Right lobe of liver (tissue), 6 donors: ENCODE measurements at regions not wholly inside any gene's neighbourhood (a gene's known extent, or its start where the extent isn't known, plus 50 kb on each side); places are given as distances from the start of the nearest gene placed in this dataset.

ENCODE experiments used
- ATAC-seq, 4 donors: fragments of 200-7000 bp; cut with Tn5 transposase; one replicate each; pipeline ENCODE4 v1.9.1; 2020; ENCODE audit warnings: mild to moderate bottlenecking in 4 of 4, moderate library complexity in 4 of 4
- DNase-seq, 3 donors: peaks; one replicate each; pipeline ENCODE4 v3.0.0-alpha.2; 2020
- H3K27ac ChIP-seq, 3 donors: fragments of 200-600 bp; one replicate each; pipeline ENCODE4 v1.8.0; 2022
- H3K27me3 ChIP-seq, 2 donors: fragments of 200-600 bp; one replicate each; pipeline ENCODE4 v1.8.0; 2022
- H3K36me3 ChIP-seq, 4 donors: fragments of 200-600 bp; sonication (generic) in 1 of 4; one replicate each; pipeline versions ENCODE4 v1.5.1 to v1.8.0; 2017 to 2022; ENCODE audit warnings: control low read depth in 1 of 4
- H3K4me1 ChIP-seq, 4 donors: fragments of 200-600 bp; sonication (generic) in 1 of 4; one replicate each; pipeline versions ENCODE4 v1.5.1 to v1.8.0; 2017 to 2022; ENCODE audit warnings: control low read depth in 1 of 4
- H3K4me3 ChIP-seq, 3 donors: fragments of 200-600 bp; one replicate each; pipeline ENCODE4 v1.8.0; 2022
- H3K9me3 ChIP-seq, 4 donors: fragments of 200-600 bp; sonication (generic) in 1 of 4; one replicate each; pipeline versions ENCODE4 v1.5.1 to v1.8.0; 2017 to 2022; ENCODE audit warnings: control low read depth in 1 of 4
- CTCF ChIP-seq, 4 donors: fragments of 200-600 bp in 3 of 4; fragments of 450-650 bp in 1 of 4; IDR thresholded peaks; one replicate each; pipeline versions ENCODE4 v1.5.1 to v1.8.0; 2016 to 2022; ENCODE audit warnings: antibody characterized with exemption in 4 of 4, mild to moderate bottlenecking in 2 of 4
- POLR2A ChIP-seq: fragments of 450-650 bp; IDR thresholded peaks from one replicate; pipeline ENCODE4 v1.6.1; 2017; ENCODE audit warnings: antibody characterized with exemption, mild to moderate bottlenecking
- WGBS: methylation state at CpG from one replicate; pipeline ENCODE4 v1.1.6; 2018; ENCODE audit warnings: low coverage, low lambda C conversion rate; ENCODE audit not compliant: insufficient coverage; ENCODE audit errors: missing lambda C conversion rate; 5-methylcytosine and 5-hydroxymethylcytosine counted together
- intact Hi-C, 2 donors: fragments of 100-400 bp; cut with DNase I; formaldehyde crosslinking; loops; one replicate each; pipeline versions ENCODE4 v1.11.2 to v1.14.1; 2022
- donor health status: DM: no; HTN: yes; CAD: no.
- donor health status: DM: no; HTN: no; CAD: no.
- donor health status: DM: no; HTN: no; CAD: no.
- donor health status: DM: no; HTN: yes; CAD: no.
- donor health status: DM: no; HTN: yes; CAD: no.

- TF ChIP-seq CTCF (IDR thresholded peaks at IDR 0.05) (no peak), POLR2A (no peak)
- Histone ChIP-seq H3K4me1 (peaks cover 0 to 19% (median 6%) of the 10 kb centered on the region in 4 donors), H3K27ac (no peak overlapping the region), H3K27me3 (no peaks in the 10 kb centered on the region), H3K36me3 (no peaks in the 10 kb centered on the region), H3K9me3 (peaks cover 0 to under 1% (median 0%) of the 10 kb centered on the region in 4 donors), H3K4me3 (no peak overlapping the region)
- intact Hi-C loops: no loop called here
- WGBS: 41% methylated on average over 3 of the region's 3 CpGs
- ATAC-seq (no peak), DNase-seq (no peak)
Measured at GRCh38 chr22:22974156-22974555, 86.5 kb downstream of the IGLL5 start.

DNA sequence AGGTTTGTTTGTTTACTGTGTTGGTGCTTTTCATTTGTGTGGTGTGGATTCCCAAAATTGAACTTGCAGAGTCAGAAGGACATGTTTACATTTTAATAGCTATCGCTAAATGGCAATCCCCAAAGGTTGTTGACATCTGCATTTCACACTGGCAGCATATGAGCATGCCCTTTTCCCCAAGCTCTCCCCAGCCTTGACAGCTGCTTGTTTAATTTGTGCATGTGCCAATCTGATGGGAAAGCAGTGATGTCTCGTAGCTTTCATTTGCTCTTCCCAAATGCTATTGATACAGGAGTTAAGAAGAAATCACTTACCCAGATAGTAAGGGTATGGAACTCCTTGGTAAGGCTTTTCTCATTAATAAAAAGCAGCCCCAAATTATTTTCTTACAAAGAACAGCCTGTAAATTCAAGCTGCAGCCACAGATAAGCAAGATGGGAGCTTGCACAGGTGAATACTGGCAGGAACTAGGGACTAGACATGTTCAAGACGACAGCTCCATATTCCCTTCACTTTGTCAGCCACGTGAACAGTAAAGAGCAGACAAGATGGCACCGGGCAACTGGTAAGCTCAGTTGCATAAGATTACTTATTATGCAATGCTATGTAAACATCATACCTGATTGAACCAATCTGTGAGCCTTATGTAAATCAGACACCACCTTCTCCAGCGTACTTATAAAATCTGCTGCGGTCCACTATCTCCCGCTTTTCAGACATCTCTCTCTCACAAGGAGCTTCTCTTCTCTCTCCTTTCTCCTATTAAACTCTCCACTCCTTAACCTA lies 87.4 kb downstream of the IGLL5 start:
- no peak for TF ChIP-seq CTCF (IDR thresholded peaks at IDR 0.05)
- TF ChIP-seq POLR2A: peak; percentile 21
- 25% methylated on average over 8 of the region's 8 CpGs for WGBS
- Histone ChIP-seq H3K4me3 (no peak overlapping the region), H3K27me3 (no peaks in the 10 kb centered on the region), H3K4me1 (peaks cover 0 to 19% (median 6%) of the 10 kb centered on the region in 4 donors), H3K36me3 (no peaks in the 10 kb centered on the region), H3K27ac (peak overlapping the region in 2 of 3 donors; percentile 22 to 53), H3K9me3 (peaks cover 0 to 9% (median 2%) of the 10 kb centered on the region in 4 donors)
- ATAC-seq: peak; percentile 88 to 96 (median 92)
- intact Hi-C loops: no loop called here
- peak in 1 of 3 donors; percentile 78 for DNase-seq

DNA sequence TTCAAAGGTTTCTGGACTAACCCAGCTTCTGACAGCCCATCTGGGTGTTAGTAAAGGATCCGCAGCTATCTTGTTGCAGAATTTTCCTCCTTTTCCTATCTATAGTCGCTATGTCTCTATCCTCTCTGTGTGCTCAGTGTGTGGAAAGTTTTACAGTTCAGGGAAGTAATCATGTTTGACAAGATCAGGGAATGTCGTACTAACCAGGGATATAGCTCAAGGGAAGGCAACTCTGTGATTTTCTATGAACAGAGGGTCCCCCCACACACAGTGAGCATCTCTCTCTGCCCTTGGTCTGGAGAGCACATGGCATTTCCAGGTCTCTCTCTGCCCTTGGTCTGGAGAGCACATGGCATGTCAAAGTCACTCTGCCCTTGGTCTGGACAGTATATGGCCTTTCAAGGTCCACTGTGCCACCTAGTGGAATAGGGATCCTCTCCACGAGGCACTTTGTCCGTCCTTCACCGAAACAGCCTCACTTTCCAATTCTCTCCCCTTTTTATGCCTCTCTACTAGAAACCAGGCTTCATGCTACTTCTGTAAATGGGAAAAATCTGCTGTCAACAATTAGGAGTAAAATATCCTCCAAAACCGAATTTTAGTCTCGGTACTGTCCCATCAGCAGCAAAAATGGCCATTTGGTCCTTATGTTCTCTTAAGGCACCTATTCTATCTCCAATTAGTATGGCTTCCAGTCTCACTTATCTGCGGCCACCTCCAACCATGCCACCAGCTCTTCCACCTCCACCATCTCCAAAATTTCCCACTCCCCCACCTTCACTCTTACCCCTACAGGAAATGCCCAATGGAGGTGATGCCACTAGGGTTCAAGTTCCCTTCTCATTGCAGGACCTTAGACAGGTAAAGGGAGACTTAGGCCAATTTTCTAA lies 88.7 kb downstream of the IGLL5 start:
- no peaks in the 10 kb centered on the region for H3K36me3 ChIP-seq
- intact Hi-C loops: no loop called here
- peaks cover 0 to 19% (median 6%) of the 10 kb centered on the region in 4 donors for H3K4me1 ChIP-seq
- no peak for DNase-seq
- TF ChIP-seq POLR2A (no peak), CTCF (IDR thresholded peaks at IDR 0.05) (peak; percentile 45 to 53 (median 48))
- H3K4me3 ChIP-seq: no peak overlapping the region
- no peaks in the 10 kb centered on the region for H3K27me3 ChIP-seq
- H3K27ac ChIP-seq: peak overlapping the region in 1 of 3 donors; percentile 22
- H3K9me3 ChIP-seq: peaks cover 0 to 9% (median 2%) of the 10 kb centered on the region in 4 donors
- 74% methylated on average over 9 of the region's 9 CpGs for WGBS
- ATAC-seq: peak; percentile 72 to 84 (median 80)

- ATAC-seq: no peak
- H3K4me3 ChIP-seq: no peak overlapping the region
- no peaks in the 10 kb centered on the region for H3K27me3 ChIP-seq
- 58% methylated on average over 2 of the region's 2 CpGs for WGBS
- no peak for TF ChIP-seq POLR2A
- no peak for TF ChIP-seq CTCF (IDR thresholded peaks at IDR 0.05)
- no peak overlapping the region for H3K27ac ChIP-seq
- no peaks in the 10 kb centered on the region for H3K36me3 ChIP-seq
- H3K4me1 ChIP-seq: peaks cover 0 to 19% (median 6%) of the 10 kb centered on the region in 4 donors
- DNase-seq: no peak
- H3K9me3 ChIP-seq: peaks cover 0 to 9% (median 2%) of the 10 kb centered on the region in 4 donors
- intact Hi-C loops: no loop called here
Measured at GRCh38 chr22:22977479-22978200, 90.0 kb downstream of the IGLL5 start.
